A204.1 (cell line): ENCODE measurements at regions not wholly inside any gene's neighbourhood (a gene's known extent, or its start where the extent isn't known, plus 50 kb on each side); places are given as distances from the start of the nearest gene placed in this dataset.
"Not testable (repeated sequence)": the region's sequence is repeated elsewhere in the genome, so short reads cannot be mapped to it uniquely, and the experiment has no call there.

Source experiments
- FAIRE-seq: peaks from 2 replicates; lab custom pipeline; 2012; peaks lifted over from hg19 to GRCh38; lab: Jason Lieb, UNC

GRCh38 chr6:102853249-102853955 is 1459.9 kb downstream of the GRIK2 start:
- no peak for FAIRE-seq

GRCh38 chr6:102848796-102849195 is 1455.3 kb downstream of the GRIK2 start:
- FAIRE-seq: no peak

GRCh38 chr6:102848210-102848609 is 1454.7 kb downstream of the GRIK2 start:
- FAIRE-seq: no peak

- FAIRE-seq: no peak
Observed at GRCh38 chr6:102841060-102841459, 1447.6 kb downstream of the GRIK2 start.

GRCh38 chr6:102832021-102832420 is 1438.5 kb downstream of the GRIK2 start:
- no peak for FAIRE-seq

- FAIRE-seq: no peak
Observed at GRCh38 chr6:102820098-102820497, 1426.6 kb downstream of the GRIK2 start.

GRCh38 chr6:102815207-102815606 is 1421.7 kb downstream of the GRIK2 start:
- FAIRE-seq: no peak

- no peak for FAIRE-seq
Observed at GRCh38 chr6:102813489-102814275, 1420.2 kb downstream of the GRIK2 start.

GRCh38 chr6:102812242-102812641 is 1418.7 kb downstream of the GRIK2 start:
- FAIRE-seq: no peak

- FAIRE-seq: not testable (repeated sequence)
Observed at GRCh38 chr6:102808944-102809505, 1415.5 kb downstream of the GRIK2 start.

- no peak for FAIRE-seq
Observed at GRCh38 chr6:102799051-102799450, 1405.5 kb downstream of the GRIK2 start.

- FAIRE-seq: no peak
Observed at GRCh38 chr6:102798636-102799035, 1405.1 kb downstream of the GRIK2 start.

- peak; percentile 85 for FAIRE-seq
Observed at GRCh38 chr6:102793752-102794151, 1400.2 kb downstream of the GRIK2 start.

- no peak for FAIRE-seq
Observed at GRCh38 chr6:102774326-102774725, 1380.8 kb downstream of the GRIK2 start.

GRCh38 chr6:102773636-102774035 is 1380.1 kb downstream of the GRIK2 start:
- FAIRE-seq: no peak

GRCh38 chr6:102766963-102767362 is 1373.5 kb downstream of the GRIK2 start:
- FAIRE-seq: no peak

- no peak for FAIRE-seq
Observed at GRCh38 chr6:102764317-102764716, 1370.8 kb downstream of the GRIK2 start.

GRCh38 chr6:102763891-102764290 is 1370.4 kb downstream of the GRIK2 start:
- FAIRE-seq: no peak

GRCh38 chr6:102761872-102762271 is 1368.4 kb downstream of the GRIK2 start:
- FAIRE-seq: peak; percentile 35

- no peak for FAIRE-seq
Observed at GRCh38 chr6:102759415-102759814, 1365.9 kb downstream of the GRIK2 start.

GRCh38 chr6:102758536-102758935 is 1365.0 kb downstream of the GRIK2 start:
- not testable (repeated sequence) for FAIRE-seq

- no peak for FAIRE-seq
Observed at GRCh38 chr6:102749210-102749971, 1355.9 kb downstream of the GRIK2 start.

- FAIRE-seq: no peak
Observed at GRCh38 chr6:102746941-102747340, 1353.4 kb downstream of the GRIK2 start.
